ENCODE measurements at regions not wholly inside any gene's neighbourhood (a gene's known extent, or its start where the extent isn't known, plus 50 kb on each side); places are given as distances from the start of the nearest gene placed in this dataset.

GRCh38 chr11:110891411-110891810 is 179.2 kb upstream of the ARHGAP20 start:
- Histone ChIP-seq H3K27ac (no peak overlapping the region), H3K4me1 (peaks cover 0 to 11% (median 0%) of the 10 kb centered on the region in 3 donors), H3K4me3 (no peak overlapping the region), H3K36me3 (no peaks in the 10 kb centered on the region), H3K9me3 (no peaks in the 10 kb centered on the region), H3K27me3 (no peaks in the 10 kb centered on the region)
- TF ChIP-seq CTCF (IDR thresholded peaks at IDR 0.05) (no peak), POLR2A (IDR thresholded peaks at IDR 0.05) (no peak)
- intact Hi-C loops (cut with DNase I) = no loop called here
- DNase-seq = no peak
- 72 to 76% methylated on average over 1 of the region's 1 CpG for WGBS, 2 donors

- Histone ChIP-seq H3K9me3 (no peaks in the 10 kb centered on the region), H3K27ac (no peak overlapping the region), H3K36me3 (no peaks in the 10 kb centered on the region), H3K27me3 (no peaks in the 10 kb centered on the region), H3K4me3 (no peak overlapping the region), H3K4me1 (peaks cover 0 to 11% (median 0%) of the 10 kb centered on the region in 3 donors)
- intact Hi-C loops (cut with DNase I) = no loop called here
- TF ChIP-seq POLR2A (IDR thresholded peaks at IDR 0.05) = no peak
- no peak for TF ChIP-seq CTCF (IDR thresholded peaks at IDR 0.05)
- no peak for DNase-seq
Measured at GRCh38 chr11:110890995-110891394, 178.8 kb upstream of the ARHGAP20 start.

DNA sequence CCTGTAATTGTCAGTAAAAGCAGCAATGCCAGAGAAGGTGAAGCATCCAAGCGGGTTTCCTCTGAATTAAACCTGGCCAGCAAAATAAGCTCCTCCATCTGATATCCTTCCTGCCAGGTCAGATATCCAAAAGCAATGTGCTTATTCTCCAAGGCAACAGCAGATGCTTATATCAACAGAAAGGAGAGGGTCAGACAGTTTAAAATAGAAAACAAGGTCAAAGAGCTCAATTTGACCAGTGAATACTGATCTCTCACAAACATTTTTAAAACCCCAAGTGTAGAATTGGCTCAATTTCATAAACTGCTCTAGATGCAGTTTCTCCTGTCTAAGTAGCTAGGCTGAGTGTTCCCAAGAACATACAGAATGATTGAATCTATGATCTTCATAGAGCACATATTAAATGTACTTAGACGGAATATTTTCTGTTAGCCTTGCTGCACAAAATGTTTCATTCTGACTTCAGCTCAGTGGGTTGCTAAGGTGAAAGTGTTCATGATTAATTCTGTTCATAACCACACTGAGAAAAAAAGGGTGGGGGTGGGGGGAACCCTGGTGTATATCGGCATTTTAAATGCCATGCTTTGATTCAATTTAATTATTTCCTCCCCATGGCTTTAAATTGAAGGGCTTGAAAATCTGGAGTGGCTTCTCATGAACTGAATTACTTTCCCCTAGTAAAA is 174.2 kb upstream of the ARHGAP20 start:
- DNase-seq = no peak
- no peak overlapping the region for H3K4me3 ChIP-seq
- no peaks in the 10 kb centered on the region for H3K36me3 ChIP-seq
- no peak overlapping the region for H3K27ac ChIP-seq
- 56 to 66% methylated on average over 3 of the region's 3 CpGs for WGBS, 2 donors
- H3K4me1 ChIP-seq = peaks cover 0 to 11% (median 0%) of the 10 kb centered on the region in 3 donors
- H3K27me3 ChIP-seq = no peaks in the 10 kb centered on the region
- no peak for TF ChIP-seq POLR2A (IDR thresholded peaks at IDR 0.05)
- intact Hi-C loops (cut with DNase I) = no loop called here
- no peaks in the 10 kb centered on the region for H3K9me3 ChIP-seq

DNA sequence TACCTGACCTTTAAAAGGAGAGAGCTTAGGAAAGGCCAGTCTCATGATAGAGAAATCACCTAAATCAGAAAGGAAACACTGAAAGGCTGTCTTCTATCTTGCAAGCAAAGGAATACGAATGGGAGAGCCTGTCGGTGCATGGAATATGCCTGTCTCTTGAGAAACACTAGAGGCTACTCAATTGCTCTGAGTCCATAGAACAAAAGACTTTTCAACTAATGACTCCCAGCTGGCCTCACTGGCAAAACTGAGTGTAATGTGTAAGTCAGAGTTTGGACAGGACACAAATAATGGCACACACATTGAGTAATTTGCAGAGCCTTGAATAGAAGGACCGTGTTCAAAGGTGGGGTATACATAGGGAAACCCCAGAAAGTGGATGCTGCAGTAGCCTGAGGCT is 171.0 kb upstream of the ARHGAP20 start:
- Histone ChIP-seq H3K9me3 (no peaks in the 10 kb centered on the region), H3K27me3 (no peaks in the 10 kb centered on the region), H3K27ac (no peak overlapping the region), H3K4me1 (peaks cover 0 to 12% (median 0%) of the 10 kb centered on the region in 3 donors), H3K36me3 (no peaks in the 10 kb centered on the region), H3K4me3 (no peak overlapping the region)
- intact Hi-C loops (cut with DNase I) = no loop called here
- WGBS, 2 donors = 49 to 59% methylated on average over 3 of the region's 3 CpGs
- TF ChIP-seq CTCF (IDR thresholded peaks at IDR 0.05) = no peak
- no peak for TF ChIP-seq POLR2A (IDR thresholded peaks at IDR 0.05)
- no peak for DNase-seq

GRCh38 chr11:110878513-110878912 is 166.3 kb upstream of the ARHGAP20 start:
- Histone ChIP-seq H3K9me3 (no peaks in the 10 kb centered on the region), H3K4me3 (no peak overlapping the region), H3K4me1 (peaks cover 3 to 11% (median 6%) of the 10 kb centered on the region in 3 donors), H3K27ac (no peak overlapping the region), H3K36me3 (no peaks in the 10 kb centered on the region), H3K27me3 (no peaks in the 10 kb centered on the region)
- intact Hi-C loops (cut with DNase I) = no loop called here
- 19 to 35% methylated on average over 1 of the region's 1 CpG for WGBS, 2 donors
- TF ChIP-seq CTCF (IDR thresholded peaks at IDR 0.05) = no peak
- no peak for TF ChIP-seq POLR2A (IDR thresholded peaks at IDR 0.05)
- DNase-seq = no peak
